ENCODE measurements at regions not wholly inside any gene's neighbourhood (a gene's known extent, or its start where the extent isn't known, plus 50 kb on each side); places are given as distances from the start of the nearest gene placed in this dataset.

- no peak for DNase-seq
Measured at GRCh38 chr12:93043192-93043876, 114.2 kb upstream of the EEA1 start.

GRCh38 chr12:93043877-93044209, 114.7 kb upstream of the EEA1 start:
- DNase-seq: no peak

DNA sequence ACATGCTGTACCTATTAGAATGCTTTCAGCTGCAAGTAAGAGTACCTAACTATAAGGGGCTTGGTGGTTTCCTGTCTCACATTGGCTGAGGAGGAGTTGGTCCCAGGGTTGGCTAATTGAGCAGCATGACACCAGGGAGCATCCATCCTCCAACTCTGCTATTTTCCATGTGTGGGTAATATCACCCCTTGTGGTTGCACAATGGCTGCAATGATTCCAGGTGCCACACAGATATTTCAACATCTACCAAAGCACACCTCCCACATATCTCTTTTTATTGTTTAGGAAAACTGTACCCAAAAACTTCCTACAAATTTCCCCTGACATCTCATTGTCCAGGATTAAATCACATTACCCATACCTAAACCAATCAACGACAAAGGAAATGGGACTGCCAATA, 118.0 kb upstream of the EEA1 start:
- no peak for DNase-seq

DNA sequence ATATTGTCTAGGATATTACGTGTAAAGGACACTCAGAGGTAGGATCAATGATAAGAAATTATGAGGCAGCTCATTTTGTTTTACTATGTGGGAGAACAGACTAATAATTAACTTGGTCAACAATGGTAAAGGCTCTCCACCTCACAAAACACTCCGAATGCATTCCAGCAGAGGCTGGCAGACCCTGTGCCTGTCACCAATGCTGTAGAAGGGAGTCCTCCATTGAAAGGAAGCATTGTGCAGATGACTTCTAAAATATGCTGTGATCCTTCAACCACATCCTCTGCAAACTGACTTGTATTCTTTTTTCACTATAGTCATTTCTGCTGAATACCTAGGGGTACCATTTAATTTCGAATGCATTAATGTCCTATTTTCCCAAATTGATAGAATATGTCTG, 119.6 kb upstream of the EEA1 start:
- no peak for DNase-seq

GRCh38 chr12:93050026-93050747, 121.1 kb upstream of the EEA1 start:
- DNase-seq: no peak

DNA sequence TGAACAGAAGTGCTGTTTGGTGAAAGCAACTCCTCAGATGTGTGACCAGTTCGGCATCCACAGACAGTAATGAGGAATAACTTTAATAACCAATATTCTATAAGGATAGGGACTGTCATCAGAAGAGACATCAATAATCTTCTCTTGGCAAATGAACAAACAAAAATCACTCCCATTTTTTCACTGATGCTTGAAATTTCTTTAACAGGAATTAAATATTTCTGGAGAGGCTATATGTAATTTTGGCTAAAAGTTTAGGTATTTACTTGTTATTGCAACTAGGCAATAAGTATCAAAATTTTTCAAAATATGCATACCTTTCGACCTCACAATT, 121.6 kb upstream of the EEA1 start:
- DNase-seq: no peak

DNA sequence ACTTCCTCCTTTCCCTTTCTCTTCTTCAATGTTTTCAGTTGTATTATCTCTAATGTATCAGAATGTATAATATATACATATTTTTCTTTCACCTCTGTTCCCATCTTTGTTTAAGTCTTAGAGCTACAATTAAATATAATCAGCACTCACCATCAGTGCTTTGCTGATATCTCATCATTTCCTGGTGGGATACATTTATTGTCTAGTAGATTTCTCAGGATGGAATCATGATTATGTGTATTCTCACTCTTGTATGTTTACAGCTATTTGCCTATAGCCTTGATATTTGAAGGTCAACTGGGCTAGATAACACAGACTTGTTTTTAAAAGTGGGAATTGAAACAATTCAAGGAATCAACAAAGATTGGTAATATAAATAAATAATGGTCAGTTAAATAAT, 124.9 kb upstream of the EEA1 start:
- DNase-seq: no peak

GRCh38 chr12:93055221-93055620, 126.1 kb upstream of the EEA1 start:
- DNase-seq: no peak

DNA sequence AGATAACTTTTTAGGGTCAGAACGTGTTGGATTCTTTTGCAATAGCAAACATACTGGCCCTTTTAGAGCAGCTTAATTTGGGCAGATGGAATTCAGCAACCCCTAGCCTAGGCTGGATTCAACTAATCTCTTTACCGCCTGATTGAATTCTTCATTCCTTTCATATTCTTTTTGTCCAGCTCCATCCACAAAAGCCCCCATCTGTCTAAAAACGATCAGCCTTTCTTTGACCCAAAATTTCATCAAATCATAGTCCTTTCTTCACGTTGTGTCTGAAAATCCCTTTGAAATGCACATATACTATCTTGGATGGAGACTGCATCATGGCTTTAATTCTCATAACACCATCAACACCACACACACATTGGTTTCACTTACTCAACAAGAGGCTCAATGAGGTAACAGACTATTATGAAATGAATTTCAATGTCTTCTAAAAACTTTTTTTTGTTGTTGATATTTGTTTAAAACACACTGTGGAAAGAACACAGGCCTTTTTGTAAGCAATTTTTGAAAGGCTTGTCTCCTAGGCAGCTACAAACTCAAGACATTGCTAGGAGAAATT, 128.0 kb upstream of the EEA1 start:
- DNase-seq: no peak

- no peak for DNase-seq
Measured at GRCh38 chr12:93058280-93058679, 129.2 kb upstream of the EEA1 start.

GRCh38 chr12:93059288-93059687, 130.2 kb upstream of the EEA1 start:
- DNase-seq: no peak

- no peak for DNase-seq
Measured at GRCh38 chr12:93059925-93060665, 131.0 kb upstream of the EEA1 start.

GRCh38 chr12:93060666-93061472, 131.8 kb upstream of the EEA1 start:
- no peak for DNase-seq

DNA sequence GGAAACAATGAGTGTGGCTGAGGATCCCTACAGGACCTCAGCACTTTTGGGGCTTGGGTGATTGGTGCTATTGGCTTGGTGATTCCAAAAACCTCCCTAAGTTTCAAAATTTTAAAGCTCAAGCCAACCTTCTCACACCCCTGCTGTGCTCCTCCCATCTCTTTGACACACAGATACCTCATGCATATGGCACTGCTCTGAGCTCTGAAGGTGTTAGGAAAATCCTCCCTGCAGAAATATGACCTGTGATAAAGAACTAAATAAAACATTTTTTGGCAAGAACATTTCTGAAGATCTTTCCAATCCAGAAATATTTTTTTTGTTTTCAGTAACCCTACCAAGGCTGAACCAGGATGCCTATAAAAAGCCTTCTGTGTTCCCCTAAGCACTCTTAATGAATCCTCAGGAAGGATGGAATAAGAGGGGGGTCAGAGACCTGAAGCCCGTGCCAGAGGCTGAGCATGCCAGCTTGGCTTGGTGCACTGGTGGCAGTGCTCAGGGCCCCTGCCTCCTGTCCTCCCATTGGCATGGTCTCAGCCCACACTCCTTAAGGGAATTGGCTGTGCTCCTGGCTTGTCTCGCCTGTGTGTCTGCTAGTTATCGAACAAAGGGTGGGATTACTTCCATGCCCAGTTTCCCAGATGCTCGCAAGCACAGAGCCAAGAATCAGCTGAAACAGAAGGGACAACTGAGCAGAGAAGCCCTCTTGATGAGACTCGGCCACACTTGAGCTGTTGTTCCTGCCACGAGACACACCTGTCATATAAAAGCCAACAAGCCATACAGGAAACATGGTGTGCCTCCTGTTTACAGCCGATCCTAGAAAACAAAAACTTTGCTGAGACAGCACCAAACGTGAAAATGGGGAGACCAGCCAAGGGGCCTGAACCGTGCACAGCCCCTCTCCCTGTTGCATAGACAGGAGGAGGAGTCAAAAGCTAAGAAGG, 132.7 kb upstream of the EEA1 start:
- no peak for DNase-seq

DNA sequence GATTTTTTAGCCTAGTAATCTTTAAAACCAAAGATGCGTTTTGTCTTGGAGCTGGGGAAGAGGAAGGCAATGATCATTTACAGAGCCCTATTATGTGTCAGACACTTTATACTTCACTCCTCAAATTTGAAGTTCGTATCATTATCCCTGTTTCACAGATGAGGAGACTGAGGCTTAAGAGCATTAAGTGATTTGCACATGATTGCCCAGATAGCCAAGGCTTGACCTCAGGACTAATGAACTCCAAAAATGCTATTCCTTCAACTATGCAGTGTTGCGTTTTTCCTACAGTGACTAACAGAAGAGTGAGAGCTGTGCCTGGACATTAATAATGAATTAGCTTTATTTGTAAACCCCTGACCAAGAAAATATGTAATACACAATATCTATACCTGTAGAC, 136.8 kb upstream of the EEA1 start:
- no peak for DNase-seq

- DNase-seq: no peak
Measured at GRCh38 chr12:93072340-93072739, 143.2 kb upstream of the EEA1 start.

DNA sequence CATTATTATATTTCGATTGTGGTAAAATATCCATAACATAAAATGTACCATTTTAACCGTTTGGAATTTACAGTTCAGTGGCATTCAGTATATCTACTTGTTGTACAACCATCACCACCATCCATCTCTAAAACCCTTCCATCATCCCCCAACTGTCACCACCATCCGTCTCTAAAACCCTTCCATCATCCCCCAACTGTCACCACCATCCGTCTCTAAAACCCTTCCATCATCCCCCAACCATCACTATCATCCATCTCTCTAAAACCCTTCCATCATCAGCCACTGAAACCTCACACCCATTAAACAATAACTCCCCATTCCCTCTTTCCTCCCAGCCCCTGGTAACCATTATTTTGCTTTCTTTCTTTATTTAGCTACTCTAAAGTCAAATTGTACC, 144.2 kb upstream of the EEA1 start:
- DNase-seq: no peak

GRCh38 chr12:93078059-93078458, 149.0 kb upstream of the EEA1 start:
- no peak for DNase-seq

DNA sequence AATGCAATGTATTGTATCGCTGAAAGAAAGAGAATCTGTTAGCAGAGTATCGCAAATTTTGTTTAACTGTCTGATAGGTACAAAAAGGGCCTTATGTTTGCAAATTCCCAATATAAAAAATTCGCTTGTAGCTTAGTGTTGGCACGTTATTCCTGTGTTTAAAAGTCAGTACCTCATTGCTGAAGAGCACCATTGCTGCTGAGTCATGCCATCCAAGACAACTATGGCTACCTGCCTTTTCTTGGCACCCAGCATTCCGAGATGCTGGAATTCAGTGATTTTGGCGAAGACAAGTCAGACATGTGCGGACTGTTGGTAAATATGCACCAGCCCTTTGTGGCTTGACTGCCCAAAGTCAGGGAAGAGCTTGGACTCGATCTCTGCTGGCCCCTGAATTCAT, 149.5 kb upstream of the EEA1 start:
- DNase-seq: no peak

DNA sequence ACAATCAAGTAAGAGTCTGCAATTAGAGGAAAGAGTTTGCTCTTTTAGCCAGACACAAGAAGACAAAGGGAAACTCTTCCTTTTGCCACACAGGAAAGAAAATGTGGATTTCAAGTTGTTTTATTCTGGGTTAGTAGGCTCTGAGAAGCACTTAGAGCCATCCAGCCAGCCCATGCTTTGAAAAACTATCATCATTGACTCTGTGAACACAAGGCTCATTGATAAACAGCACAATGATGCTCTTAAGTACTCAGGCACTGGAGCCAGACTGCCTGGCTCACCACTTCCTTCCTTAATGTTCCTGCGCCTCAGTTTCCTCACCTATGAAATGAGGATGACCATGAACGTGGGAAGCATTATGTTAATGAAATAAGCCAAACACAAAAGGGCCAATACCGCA, 150.2 kb upstream of the EEA1 start:
- no peak for DNase-seq

GRCh38 chr12:93079976-93080375, 150.9 kb upstream of the EEA1 start:
- no peak for DNase-seq

DNA sequence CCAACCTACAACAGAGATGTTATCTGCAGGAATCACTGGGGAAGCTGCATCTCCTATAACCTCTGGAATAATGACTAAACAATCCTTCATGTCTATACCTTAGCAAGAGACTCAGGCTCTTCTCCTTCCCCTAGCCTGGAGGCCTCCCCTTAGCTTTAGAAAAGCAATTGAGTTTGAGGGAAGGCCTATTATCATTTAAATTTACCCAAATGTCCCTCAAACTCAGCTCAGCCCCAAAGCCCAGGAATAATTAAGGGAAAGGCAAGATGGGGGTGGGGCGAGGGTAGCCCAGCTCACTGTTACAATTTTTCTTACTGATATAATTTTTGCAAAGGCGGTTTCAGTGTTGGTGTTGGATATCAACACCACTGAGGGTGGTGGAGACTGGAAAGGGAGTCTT, 151.4 kb upstream of the EEA1 start:
- no peak for DNase-seq
